Epithelial cell of prostate (primary cell): ENCODE measurements at regions not wholly inside any gene's neighbourhood (a gene's known extent, or its start where the extent isn't known, plus 50 kb on each side); places are given as distances from the start of the nearest gene placed in this dataset.
"Not testable (repeated sequence)": the region's sequence is repeated elsewhere in the genome, so short reads cannot be mapped to it uniquely, and the experiment has no call there.

ENCODE experiments used
- DNase-seq: peaks from one replicate; pipeline ENCODE4 v3.0.0-alpha.2; 2011; ENCODE audit warnings: low read depth, low spot score
- H3K27ac ChIP-seq: fragments of 450-650 bp; 2 replicates; pipeline ENCODE4 v1.5.1; 2017; ENCODE audit warnings: mild to moderate bottlenecking

DNA sequence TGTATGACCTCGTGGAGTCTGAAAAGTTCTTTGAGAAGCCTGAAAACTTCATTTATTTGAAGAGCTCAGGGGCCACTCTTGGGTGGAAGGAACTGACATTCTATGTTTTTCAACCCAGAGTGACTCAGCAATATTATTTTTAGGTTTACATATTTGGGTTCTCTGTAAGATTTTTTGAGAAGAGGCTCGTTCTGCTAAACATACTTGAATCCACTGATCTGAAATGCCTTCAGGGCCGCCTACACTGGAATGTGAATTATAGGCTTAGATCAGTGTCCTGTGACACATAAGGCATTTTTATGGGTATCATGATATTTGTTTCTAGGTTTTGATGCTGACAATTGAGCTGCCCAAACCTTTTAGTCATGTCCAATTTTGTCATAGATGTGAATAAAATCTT lies 86.2 kb downstream of the PSAT1 start:
- H3K27ac ChIP-seq: no peak overlapping the region
- DNase-seq: no peak

DNA sequence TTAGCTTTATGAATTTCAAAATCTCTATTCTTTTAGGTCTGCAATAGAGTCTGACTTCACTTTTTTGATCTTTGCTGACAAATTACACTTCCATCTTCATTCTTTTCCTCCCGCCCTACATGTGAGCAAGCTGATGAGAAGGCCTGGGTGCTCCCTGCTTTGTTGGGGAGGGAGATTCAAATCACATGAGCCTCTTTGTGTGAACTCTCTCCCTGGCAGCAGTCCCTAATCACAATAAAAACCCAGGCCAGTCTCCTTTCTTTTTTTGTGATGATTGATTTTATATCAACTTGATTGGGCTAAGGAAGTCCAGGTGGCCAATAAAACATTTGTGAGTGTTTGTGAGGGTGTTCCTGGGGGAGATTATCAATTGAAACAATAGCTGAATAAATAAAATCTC lies 89.4 kb downstream of the PSAT1 start:
- no peak overlapping the region for H3K27ac ChIP-seq
- no peak for DNase-seq

DNA sequence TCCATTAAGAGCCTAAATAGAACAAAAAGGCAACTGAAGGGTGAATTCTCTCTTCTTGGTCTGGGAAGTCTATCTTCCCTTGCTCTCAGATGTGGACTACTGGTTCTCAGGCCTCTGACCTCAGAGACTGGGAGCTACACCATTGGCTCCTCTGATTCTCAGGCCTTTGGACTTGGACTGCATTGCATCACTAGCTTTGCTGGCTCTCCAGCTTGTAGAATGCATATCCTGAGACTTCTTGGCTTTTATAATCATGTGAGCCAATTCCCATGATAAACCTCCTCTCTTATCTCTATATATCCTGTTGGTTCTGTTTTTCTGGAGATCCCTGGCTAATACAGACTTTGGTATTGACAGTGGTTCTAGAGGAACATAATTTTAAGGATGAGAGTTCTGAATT lies 89.8 kb downstream of the PSAT1 start:
- no peak overlapping the region for H3K27ac ChIP-seq
- no peak for DNase-seq

DNA sequence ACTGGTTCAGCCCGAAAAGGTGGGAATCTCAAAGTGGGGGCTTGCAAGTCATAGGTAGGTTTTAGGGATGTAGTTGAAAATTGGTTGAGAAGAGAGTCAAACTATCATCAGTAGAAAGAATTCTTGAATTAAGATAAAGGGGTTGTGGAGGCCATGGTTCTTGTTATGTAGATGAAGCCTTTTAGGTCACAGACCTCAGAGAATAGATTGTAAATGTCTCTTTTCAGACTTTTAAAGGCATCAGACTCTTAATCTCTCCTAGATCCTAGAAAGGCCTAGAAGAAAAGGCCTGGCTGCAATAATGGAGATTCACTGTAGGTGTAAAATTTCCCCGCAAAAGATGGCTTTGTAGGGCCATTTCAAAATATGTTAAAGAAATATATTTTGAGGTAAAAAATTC lies 96.4 kb downstream of the PSAT1 start:
- H3K27ac ChIP-seq: no peak overlapping the region
- DNase-seq: no peak

DNA sequence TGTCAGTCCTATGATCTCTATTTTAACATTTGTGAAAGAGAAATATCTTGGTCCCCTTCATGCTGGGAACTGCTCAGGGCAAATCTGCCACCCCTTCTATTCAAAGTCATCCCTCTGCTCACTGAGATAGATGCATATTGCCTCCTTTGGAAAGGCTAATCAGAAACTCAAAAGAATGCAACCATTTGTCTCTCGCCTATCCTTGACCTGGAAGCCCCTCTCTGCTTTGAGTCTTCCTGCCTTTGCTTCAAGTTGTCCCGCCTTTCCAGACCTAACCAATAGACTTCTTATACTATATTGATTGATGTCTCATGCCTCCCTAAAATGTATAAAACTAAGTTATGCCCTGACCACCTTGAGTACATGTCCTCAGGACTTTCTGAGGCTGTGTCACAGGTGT lies 97.0 kb downstream of the PSAT1 start:
- DNase-seq: no peak
- no peak overlapping the region for H3K27ac ChIP-seq

DNA sequence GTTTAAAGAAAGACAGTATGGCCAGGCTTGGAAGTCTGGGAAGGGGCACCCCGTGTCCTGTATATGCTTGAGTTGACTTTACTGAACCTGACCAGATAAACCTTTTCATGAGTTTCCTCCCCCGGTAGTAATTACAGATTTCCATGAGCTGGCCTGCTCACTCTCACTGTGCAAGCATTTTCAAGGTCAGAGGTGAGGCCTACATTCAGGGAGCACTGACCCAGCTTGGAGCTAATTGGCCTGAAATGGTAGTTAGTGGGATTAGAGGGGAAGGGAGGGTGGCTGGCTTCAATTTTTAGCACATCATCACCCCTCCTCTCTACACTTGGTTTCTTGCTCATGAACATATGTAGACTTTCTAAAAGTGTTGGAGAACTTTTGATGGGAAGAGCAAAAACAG lies 99.2 kb downstream of the PSAT1 start:
- DNase-seq: no peak
- H3K27ac ChIP-seq: no peak overlapping the region

DNA sequence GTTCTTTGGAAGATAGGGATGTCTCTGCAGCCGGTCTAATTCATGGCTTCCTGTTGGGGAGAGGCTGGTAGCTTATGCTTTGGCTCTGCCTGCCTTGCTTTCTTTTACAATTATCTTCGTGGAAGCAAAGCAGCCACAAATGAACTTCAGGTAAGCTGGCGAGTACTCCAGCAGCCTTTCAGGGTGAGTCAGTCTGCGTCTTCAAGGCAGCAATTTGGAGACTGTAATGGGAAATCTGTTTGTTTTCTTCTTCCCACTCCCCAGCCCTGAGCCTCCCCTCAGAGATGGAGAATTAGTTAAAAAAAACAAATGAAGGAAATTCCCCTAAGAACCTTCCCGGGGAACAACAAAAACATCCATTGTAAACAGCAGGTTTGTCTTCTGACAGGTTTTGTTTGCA lies 100.1 kb downstream of the PSAT1 start:
- H3K27ac ChIP-seq: no peak overlapping the region
- no peak for DNase-seq

DNA sequence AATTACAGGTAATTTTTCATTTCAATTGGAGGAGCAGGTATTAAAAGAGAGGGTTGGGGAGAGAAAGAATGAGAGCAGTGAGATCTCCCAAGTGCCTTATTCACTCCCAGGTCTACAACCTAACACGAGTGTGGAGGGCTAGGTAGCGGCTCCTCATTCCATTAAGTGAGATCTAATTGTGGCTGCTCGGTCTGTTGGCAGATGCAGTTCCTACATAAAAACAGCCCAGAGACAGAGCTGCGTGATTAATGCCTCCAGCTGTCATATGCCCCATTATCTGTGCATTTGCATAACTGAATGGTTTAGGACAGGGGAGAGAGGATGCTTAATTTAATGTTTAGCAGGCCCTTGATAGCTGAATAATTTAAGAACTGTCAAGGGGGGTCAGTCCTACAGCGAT lies 100.5 kb downstream of the PSAT1 start:
- H3K27ac ChIP-seq: no peak overlapping the region
- no peak for DNase-seq

DNA sequence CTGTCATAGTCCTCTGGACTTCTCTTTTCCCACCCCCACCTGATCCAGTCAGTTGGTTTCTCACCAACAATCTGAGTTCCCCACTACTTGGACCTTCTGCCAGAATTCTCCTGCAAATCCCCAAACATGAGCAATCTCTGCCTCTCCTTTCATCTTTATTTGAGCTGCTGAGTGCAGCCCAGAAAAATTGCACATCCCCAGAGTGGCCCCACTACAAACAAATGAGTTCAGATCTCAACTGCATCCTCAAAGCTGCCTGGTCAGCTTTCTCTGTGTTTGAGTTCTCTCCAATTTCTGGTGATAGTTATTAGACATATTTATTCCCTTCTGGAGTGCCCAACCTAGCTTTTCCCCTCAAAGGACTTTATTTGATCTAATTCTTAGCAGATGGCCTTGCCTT lies 102.2 kb downstream of the PSAT1 start:
- no peak overlapping the region for H3K27ac ChIP-seq
- no peak for DNase-seq

DNA sequence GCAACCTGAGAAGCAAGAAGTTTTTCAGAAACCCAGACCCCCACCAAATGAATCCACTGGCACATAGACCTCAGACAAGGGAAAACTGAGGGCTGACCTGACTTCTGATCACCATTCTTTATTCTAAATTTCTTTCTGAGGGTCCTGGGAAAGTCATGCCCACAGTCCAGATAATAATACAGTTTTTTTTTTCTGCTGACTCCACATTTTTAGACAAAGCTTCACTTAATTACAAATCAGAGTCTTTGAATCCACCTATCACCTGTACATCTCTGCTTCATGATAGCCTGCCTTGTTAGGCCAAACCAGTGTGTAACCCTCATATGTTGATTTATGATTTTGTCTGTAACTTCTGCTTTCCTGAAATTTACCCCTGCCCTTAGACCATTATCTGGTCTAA lies 103.6 kb downstream of the PSAT1 start:
- no peak overlapping the region for H3K27ac ChIP-seq
- no peak for DNase-seq

DNA sequence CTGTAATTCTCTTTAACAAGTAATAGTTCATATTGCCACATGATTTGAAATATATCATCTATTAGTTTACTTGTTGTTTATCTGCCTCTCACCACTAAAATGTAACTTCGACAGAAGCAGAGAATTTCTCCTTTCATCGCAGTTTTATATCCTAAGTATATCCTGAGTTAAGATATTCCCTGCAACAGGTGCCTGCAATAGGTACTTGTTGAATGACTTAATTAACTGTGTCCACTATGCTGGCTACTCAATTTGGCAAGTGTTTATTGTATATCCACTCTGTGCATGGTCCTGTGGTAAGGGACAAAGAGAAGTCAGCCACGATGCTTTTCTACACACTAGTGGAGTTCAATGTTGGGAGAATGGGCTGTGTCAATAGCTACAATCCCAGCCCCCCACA lies 108.5 kb downstream of the PSAT1 start:
- no peak overlapping the region for H3K27ac ChIP-seq
- no peak for DNase-seq

DNA sequence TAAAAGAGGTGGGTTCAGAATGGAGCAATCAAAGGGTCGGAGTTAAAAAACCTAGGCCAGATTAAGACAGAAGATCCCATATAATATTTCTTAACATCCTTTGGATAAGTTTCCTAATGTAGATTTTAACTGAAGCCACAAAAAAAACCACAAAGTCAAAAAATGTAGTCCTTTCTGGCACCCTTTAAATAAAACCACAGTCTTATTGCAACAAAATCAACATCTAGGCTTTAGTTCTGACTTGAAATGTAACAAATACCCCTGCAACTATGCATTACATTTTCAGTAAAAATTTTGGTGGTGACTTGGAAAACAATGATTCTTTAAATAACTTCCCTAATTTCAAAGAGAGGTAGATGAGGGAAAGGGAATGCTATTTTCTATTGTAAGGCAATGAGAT lies 109.2 kb downstream of the PSAT1 start:
- DNase-seq: no peak
- H3K27ac ChIP-seq: no peak overlapping the region

DNA sequence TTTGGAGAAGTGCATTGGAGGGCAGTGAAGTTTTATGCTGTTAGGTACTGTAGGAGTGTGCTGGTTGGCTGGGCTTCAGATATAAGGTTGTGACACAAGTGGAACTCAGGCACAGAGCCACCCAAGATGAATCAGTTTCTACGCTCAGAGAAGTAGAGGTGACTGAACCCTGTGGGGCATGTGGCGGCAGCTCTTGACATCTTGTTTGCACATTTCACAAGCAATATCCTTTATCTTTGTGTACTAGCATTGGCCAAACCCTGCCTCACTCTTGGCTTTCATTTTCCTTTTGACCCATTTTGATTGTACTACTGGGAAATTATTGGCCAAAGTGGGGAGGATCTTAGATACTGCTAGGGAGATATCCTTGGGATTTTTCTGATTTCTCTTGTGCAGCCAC lies 110.0 kb downstream of the PSAT1 start:
- DNase-seq: no peak

DNA sequence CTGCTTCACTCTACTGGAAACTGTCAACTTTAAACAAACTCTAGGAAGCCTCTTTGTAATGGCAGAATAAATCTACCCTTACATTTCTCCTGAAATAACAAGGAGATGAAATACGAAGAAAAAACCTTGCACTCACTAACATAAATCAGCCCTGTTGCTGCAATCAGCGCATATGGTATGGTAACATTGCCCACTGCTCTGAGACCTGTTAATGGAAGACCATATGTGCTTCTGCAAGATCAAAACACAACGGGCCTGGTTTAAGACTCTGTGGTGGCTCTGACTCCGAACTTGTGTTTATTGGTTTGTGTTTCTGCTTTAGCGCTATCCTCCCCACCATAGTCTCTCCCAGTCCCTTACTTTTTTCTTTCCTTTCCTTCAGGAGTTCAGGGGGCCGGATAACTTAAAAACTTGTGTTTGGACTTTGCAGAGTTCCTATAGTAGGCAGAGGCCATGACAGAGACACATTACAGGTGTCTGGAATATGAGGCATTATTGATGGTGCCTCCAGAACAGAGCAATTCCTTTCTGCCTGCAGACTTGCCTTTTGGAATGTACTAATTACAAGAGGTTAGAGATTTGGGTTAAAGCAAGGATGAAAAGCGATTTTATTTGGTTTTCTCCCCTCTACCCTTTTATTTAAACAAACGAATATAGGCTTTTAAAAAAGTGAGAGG lies 110.8 kb downstream of the PSAT1 start:
- DNase-seq: no peak
- no peak overlapping the region for H3K27ac ChIP-seq

More for the DNA sequence above, 110.0 kb downstream of the PSAT1 start:
- no peak overlapping the region for H3K27ac ChIP-seq

DNA sequence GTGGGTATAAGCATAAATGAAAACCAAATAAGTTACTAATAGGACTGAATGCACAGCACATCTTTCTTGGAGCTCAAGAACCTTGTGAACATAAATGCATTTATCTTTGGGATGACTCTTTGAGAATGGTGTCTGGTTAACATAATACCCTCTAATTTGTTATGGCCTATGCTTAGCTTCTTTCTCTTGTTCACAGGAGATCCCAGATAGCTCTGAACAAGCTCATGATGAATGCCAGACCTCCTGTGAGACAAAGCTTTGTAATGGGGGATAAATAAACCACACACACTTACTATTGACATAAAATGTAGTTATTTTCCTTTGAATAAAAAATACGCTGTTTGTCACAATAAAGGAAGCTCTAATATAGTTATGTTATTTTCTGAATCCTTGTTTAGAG lies 111.5 kb downstream of the PSAT1 start:
- H3K27ac ChIP-seq: no peak overlapping the region
- DNase-seq: no peak

DNA sequence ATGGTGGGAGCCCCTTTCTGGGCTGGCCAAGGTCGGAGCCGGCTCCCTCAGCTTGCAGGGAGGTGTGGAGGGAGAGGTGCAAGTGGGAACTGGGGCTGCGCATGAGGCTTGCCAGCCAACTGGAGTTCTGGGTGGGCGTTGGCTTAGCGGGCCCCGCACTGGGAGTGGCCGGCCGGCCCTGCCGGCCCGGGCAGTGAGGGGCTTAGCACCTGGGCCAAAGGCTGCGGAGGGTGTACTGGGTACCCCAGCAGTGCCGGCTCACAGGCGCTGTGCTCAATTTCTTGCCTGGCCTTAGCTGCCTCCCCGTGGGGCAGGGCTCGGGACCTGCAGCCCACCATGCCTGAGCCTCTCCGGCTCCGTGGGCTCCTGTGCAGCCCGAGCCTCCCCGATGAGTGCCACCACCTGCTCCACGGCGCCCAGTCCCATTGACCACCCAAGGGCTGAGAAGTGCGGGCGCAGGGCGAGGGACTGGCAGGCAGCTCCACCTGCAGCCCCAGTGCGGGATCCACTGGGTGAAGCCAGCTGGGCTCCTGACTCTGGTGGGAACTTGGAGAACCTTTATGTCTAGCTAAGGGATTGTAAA lies 113.1 kb downstream of the PSAT1 start:
- not testable (repeated sequence) for H3K27ac ChIP-seq, DNase-seq

DNA sequence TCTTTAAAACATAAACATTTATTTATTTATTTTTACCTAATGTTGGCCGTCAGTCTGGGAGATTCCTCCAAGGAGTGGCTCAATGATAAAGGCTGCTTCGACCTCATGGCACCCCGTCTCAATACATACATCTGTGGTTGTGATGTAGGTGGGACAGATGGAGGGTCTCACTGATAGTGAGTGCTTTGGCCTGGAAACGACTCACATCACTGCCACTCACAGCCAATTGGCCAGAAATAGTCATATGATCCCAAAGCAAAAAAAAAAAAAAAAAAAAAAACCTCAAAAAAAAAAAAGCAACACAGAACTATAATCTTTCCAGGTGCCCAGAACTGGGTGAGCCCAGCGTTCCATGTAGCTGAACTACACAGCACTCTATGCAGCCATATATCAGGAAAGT lies 125.4 kb downstream of the PSAT1 start:
- no peak for DNase-seq
- no peak overlapping the region for H3K27ac ChIP-seq

DNA sequence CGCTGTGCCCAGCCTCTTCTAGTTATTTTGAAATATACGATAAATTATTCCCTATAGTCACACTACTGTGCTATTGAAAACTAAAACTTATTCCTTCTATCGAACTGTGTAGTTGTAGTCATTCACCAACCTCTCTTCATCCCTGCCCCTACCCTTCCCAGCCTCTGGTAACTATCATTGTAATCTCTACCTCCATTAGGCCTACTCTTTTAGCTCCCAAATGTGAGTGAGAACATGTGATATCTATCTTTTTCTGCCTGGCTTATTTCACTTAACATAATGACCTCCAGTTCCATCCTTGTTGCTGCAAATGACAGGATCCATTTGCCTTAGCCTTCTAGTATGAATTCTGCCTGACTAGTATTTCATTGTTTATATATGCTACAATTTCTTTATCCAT lies 127.4 kb downstream of the PSAT1 start:
- no peak for DNase-seq
- H3K27ac ChIP-seq: no peak overlapping the region

DNA sequence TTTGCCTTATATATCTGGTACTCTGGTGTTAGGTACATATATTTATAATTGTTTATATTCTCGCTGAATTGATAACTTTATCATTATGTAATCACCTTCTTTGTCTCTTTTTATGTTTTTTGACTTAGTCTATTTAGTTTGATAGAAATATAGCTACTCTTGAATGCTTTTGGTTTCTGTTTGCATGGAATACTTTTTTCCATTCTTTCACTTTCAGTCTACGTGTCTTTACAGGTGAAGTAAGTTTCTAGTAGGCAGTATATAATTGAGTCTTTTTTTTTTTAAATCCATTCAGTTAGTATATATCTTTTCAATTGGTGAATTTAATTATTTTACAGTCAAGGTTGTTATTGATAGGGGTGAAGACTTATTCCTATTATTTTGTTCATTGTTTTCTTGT lies 131.7 kb downstream of the PSAT1 start:
- H3K27ac ChIP-seq: no peak overlapping the region
- DNase-seq: no peak

DNA sequence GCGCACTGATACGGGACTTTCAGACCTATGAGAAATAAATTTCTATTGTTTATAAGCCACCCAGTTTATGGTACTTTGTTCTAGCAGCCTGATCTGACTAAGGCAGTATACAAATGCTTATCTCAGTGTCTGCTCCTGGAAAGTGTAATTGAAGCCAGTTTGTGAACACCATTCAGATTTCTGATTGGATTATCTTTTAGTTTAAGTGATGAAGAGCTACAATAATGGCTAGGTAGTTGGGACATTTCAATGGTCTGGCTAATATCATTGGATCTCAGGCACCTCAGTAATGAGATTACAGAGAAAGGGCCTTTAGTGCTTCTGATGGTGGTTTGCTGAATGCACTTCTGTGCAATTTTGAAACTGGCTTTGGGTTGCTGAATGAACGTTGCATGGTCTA lies 133.5 kb downstream of the PSAT1 start:
- H3K27ac ChIP-seq: no peak overlapping the region
- no peak for DNase-seq

DNA sequence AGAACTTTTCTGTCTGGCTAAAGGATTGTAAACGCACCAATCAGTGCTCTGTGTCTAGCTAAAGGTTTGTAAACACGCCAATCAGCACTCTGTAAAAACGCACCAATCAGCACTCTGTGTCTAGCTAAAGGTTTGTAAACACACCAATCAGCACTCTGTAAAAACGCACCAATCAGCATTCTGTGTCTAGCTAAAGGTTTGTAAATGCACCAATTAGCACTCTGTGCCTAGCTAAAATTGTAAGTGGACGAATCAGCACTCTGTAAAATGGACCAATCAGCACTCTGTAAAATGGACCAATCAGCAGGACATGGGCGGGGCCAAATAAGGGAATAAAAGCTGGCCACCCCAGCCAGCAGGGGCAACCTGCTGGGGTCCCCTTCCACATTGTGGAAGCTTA lies 134.1 kb downstream of the PSAT1 start:
- not testable (repeated sequence) for H3K27ac ChIP-seq, DNase-seq

DNA sequence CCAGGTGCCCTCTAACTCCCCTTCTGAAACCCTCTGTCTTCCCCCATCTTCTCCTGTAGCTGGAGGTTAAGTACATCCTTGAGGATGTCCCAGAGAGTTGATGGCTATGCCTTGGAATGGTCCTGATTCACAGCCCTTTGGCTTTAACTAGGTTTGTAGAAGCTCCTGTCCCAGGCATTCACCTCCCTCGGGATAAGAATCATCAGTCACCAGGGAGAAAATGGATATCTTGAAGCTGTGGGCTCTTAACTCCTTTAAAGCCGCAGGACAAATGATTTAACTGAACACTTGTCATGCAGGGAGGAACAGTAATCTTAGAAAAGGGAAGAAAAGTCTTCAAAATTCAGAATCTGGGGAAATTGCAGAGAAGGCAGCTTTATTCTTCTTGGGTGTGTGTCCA lies 139.9 kb downstream of the PSAT1 start:
- no peak overlapping the region for H3K27ac ChIP-seq
- no peak for DNase-seq

DNA sequence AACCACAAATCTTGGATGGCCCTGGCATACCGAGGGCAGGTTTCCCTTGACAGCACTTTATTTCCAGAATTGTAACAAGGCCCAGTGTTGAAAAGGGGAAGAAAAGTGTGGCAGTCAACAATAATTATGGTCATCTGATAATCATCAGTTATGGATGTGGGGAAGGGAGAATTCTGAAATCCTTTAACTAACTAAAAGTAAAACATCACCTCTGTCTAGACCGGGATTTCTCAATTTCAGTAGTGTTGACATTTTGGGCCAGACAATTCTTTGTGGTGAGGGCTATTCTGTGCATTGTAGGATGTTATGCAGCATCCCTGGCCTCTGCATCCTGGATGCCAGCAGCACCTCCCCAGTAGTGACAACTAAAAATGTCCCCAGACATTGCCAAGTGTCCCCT lies 140.4 kb downstream of the PSAT1 start:
- H3K27ac ChIP-seq: no peak overlapping the region
- no peak for DNase-seq
